ENCODE measurements at regions not wholly inside any gene's neighbourhood (a gene's known extent, or its start where the extent isn't known, plus 50 kb on each side); places are given as distances from the start of the nearest gene placed in this dataset.

- no peaks in the 10 kb centered on the region for H3K36me3 ChIP-seq
- H3K4me1 ChIP-seq (ENCODE audit: insufficient read depth), result no peaks in the 10 kb centered on the region
- H3K4me3 ChIP-seq, result no peak overlapping the region
- TF ChIP-seq POLR2A (IDR thresholded peaks at IDR 0.05), result no peak
- TF ChIP-seq EP300 (IDR thresholded peaks at IDR 0.05), result no peak
- TF ChIP-seq CTCF (IDR thresholded peaks at IDR 0.05), result no peak
- intact Hi-C loops (cut with DNase I), result no loop called here
- H3K9me3 ChIP-seq, result no peaks in the 10 kb centered on the region
- H3K27me3 ChIP-seq, result no peaks in the 10 kb centered on the region
- DNase-seq, result no peak
- H3K27ac ChIP-seq, result no peak overlapping the region
Observed at GRCh38 chr13:50094615-50095293, 79.5 kb downstream of the KCNRG start.

DNA sequence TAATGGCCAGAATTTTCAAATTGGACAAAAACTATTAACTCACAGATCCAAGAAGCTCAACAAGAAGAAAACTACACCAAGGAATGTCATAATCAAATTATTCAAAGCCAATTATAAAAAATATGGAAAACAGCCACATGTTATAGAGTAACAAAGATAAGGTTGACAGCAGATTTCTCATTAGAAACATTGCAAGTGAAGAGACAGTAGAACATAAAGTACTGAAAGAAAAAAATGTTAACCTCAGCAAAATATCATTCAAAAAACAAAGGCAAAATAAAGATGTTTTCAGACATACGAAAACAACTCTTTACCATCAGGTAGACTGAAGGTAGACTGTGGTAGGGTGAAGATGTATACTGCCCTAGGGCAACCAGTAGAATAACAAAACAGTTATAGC is 83.4 kb downstream of the KCNRG start:
- H3K27me3 ChIP-seq, result no peaks in the 10 kb centered on the region
- intact Hi-C loops (cut with DNase I), result no loop called here
- H3K4me3 ChIP-seq, result no peak overlapping the region
- no peak overlapping the region for H3K27ac ChIP-seq
- no peaks in the 10 kb centered on the region for H3K4me1 ChIP-seq (ENCODE audit: insufficient read depth)
- 91 to 98% (median 97%) methylated on average over 1 of the region's 1 CpG for WGBS, 3 donors
- no peaks in the 10 kb centered on the region for H3K36me3 ChIP-seq
- TF ChIP-seq POLR2A (IDR thresholded peaks at IDR 0.05) (no peak), EP300 (IDR thresholded peaks at IDR 0.05) (no peak)
- H3K9me3 ChIP-seq, result no peaks in the 10 kb centered on the region
- DNase-seq, result no peak

DNA sequence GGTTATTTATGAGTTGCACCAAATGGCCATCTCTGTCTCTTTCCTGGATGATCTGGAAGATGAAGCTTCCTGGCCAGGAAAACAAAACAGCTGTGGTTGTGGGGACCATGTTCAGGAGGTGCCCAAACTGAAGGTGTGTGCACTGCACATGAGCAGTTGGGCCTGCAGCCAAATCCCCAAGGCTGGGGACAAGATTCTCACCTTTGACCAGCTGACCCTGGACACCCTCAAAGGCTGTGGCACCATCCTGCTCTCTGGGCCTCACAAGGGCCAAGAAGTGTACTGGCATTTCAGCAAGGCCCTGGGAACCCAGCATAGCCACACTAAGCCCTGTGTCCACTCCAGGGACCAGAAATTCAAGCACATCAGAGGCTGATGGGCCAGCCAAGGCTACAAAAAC is 84.2 kb downstream of the KCNRG start:
- Histone ChIP-seq H3K36me3 (no peaks in the 10 kb centered on the region), H3K4me3 (no peak overlapping the region), H3K27me3 (no peaks in the 10 kb centered on the region), H3K4me1 (ENCODE audit: insufficient read depth) (no peaks in the 10 kb centered on the region), H3K27ac (no peak overlapping the region), H3K9me3 (no peaks in the 10 kb centered on the region)
- TF ChIP-seq EP300 (IDR thresholded peaks at IDR 0.05) (no peak), POLR2A (IDR thresholded peaks at IDR 0.05) (no peak), CTCF (IDR thresholded peaks at IDR 0.05) (no peak)
- intact Hi-C loops (cut with DNase I), result no loop called here
- no peak for DNase-seq

DNA sequence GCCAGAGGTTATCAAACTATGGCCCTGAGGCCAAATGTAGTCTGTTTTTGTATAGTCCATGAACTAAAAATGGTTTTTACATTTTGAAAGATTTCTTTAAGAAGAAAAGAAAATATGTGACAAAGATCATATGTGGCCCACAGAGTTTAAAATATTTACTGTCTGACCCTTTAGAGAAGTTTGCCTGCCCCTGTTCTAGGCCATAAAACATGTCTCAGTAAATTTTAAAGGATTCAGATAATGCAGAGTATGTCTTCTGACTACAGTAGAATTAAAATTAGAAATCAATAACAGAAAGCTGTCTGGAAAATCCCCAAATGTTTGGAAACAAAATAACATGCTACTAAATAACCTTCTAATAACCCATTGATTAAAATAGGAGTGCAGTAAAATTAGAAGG is 86.3 kb downstream of the KCNRG start:
- Histone ChIP-seq H3K9me3 (no peaks in the 10 kb centered on the region), H3K36me3 (no peaks in the 10 kb centered on the region), H3K4me1 (ENCODE audit: insufficient read depth) (no peaks in the 10 kb centered on the region), H3K4me3 (no peak overlapping the region), H3K27ac (no peak overlapping the region), H3K27me3 (no peaks in the 10 kb centered on the region)
- DNase-seq, result no peak
- TF ChIP-seq CTCF (IDR thresholded peaks at IDR 0.05) (no peak), POLR2A (IDR thresholded peaks at IDR 0.05) (no peak), EP300 (IDR thresholded peaks at IDR 0.05) (no peak)
- intact Hi-C loops (cut with DNase I), result no loop called here

DNA sequence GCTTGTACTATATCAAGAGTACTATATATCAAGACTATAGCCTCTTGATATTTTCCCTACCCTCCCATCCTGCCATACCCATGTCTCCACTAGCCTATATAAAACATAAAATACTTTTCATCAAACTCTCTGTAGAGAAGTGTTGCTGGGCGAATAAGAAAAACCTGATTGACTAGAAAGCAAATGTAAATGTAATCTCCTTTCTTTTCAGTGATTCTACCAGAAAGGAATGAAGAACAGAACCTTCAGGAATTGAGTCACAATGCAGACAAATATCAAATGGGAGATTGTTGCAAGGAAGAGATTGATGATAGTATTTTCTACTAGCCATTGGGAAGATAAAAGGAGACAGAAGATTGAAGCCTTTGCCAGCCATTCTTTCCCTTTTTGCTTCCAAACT is 89.2 kb downstream of the KCNRG start:
- Histone ChIP-seq H3K4me1 (ENCODE audit: insufficient read depth) (no peaks in the 10 kb centered on the region), H3K36me3 (no peaks in the 10 kb centered on the region), H3K27me3 (no peaks in the 10 kb centered on the region), H3K4me3 (no peak overlapping the region), H3K9me3 (no peaks in the 10 kb centered on the region), H3K27ac (no peak overlapping the region)
- TF ChIP-seq POLR2A (IDR thresholded peaks at IDR 0.05), result no peak
- TF ChIP-seq CTCF (IDR thresholded peaks at IDR 0.05), result no peak
- no peak for DNase-seq
- WGBS, 3 donors, result 93 to 100% (median 96%) methylated on average over 1 of the region's 1 CpG
- intact Hi-C loops (cut with DNase I), result no loop called here

Measured in ovary (tissue), 7 donors.